COR-L47 (cell line): ENCODE measurements at regions not wholly inside any gene's neighbourhood (a gene's known extent, or its start where the extent isn't known, plus 50 kb on each side); places are given as distances from the start of the nearest gene placed in this dataset.

ENCODE experiments used
- DNase-seq: peaks from one replicate; lab custom pipeline; 2025; lab: John Stamatoyannopoulos, UW

DNA sequence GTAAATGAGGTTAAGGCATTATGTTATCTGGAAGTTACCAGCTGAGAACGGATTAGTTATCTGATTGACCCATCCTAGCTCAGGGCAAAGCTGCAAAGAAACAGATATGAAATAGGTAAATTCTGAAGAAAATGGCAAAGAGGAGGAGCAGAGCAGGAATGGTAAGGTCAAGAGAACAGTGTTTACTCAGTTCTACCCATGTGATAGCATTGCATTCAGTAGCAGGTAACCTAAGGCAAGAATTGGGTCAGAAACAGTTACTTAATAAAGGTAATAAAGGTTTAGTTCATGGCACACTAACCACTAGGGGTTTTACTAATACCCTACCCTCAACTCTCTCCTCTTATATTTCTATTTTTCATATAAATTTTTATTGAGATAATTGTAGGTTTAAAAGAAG lies 224.8 kb downstream of the ASCL1 start:
- no peak for DNase-seq

GRCh38 chr12:103196467-103196866 lies 239.0 kb downstream of the ASCL1 start:
- DNase-seq, result no peak

GRCh38 chr12:103197725-103198388 lies 240.4 kb downstream of the ASCL1 start:
- DNase-seq, result no peak

- DNase-seq, result no peak
These were observed 241.0 kb downstream of the ASCL1 start for GRCh38 chr12:103198499-103198898.

DNA sequence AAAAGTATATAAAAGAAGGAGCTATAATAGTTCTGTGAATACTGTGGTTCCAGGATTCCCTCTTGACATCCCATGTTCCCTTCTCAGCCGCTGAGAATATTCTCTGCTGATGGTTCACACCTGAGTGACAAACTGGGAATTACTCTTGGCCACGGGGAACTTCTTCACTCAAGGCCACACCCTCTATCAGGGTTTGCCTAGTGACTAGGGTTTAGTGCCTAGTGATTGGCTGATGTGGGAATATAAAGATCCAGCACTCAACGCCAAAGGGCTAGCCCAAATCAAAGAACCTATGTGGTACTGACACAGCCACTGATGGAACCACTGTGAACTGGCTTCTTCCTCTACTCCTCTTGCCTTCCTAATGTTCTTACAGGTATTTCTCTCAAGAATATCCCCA lies 248.4 kb downstream of the ASCL1 start:
- DNase-seq, result no peak

GRCh38 chr12:103207936-103208335 lies 250.5 kb downstream of the ASCL1 start:
- DNase-seq, result no peak

DNA sequence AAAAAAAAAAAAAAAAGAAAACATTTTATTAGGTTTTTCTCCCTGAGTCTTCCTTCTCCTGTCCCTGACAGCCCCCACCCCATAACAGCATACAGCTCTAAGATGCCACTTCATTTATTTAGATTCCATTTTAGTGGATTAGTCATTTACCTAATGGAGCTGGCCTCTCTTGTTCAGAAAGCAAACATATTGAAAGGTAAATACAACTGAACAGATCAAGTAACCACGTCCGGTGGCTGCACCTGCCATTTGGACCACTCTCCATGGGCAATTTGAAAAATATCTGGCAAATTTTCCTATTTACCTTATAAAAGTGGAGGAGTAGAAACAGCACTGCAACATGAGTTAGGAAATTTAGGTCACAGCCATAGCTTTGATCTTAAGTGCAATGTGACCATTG lies 254.6 kb downstream of the C12orf42 start:
- DNase-seq, result peak; percentile 94

DNA sequence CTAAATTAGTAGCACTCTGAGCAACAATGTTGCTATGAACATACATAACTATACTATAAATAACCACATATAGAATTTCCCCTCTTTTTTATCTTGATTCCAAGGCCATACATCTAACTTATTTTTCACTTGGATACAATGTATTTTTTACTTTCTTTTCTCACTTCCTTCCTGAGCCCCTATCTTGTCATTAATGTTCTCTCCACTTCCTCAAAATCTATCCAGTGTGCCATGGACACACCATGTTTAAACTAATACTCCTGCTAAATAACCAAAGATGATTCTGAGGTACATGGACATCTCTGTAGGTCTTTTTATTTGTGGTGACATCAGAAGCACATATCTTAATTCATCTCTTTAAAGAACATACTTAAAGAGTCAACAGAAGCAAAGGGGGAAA lies 251.2 kb downstream of the C12orf42 start:
- DNase-seq, result no peak

DNA sequence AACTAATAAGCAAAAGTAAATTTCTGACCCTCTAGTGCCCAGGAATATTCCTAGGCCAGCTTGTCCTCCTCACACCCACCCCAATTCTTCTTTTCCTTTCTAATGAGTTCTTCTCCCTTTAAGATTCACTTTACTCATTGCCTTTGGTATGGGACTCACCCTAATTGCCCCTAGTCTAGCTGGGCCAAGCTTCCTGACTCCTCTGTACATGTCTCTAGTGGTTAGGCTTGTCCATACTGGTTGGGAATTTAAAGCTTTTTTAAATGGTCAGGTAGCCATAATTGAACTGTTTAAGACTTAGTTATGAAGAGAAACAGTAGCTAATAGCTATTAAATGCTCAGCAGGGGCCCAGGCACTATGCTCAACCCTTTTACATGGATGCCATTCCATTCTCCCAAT lies 248.2 kb downstream of the C12orf42 start:
- no peak for DNase-seq

GRCh38 chr12:103249607-103250006 lies 246.2 kb downstream of the C12orf42 start:
- peak; percentile 73 for DNase-seq

GRCh38 chr12:103250487-103250886 lies 245.3 kb downstream of the C12orf42 start:
- DNase-seq, result no peak
